B cell (primary cell): ENCODE measurements at regions not wholly inside any gene's neighbourhood (a gene's known extent, or its start where the extent isn't known, plus 50 kb on each side); places are given as distances from the start of the nearest gene placed in this dataset.

Experiments
- ATAC-seq: fragments of 200-7000 bp; cut with Tn5 transposase; one replicate; pipeline ENCODE4 v1.10.0; 2021; ENCODE audit warnings: low read depth, mild to moderate bottlenecking, moderate number of reproducible peaks, moderate library complexity
- CTCF ChIA-PET: fragments of 350-600 bp; sonication (Branson Sonifier 250); formaldehyde crosslinking; loops from one replicate; lab custom pipeline; 2021; ENCODE audit warnings: antibody characterized with exemption, inconsistent platforms; lab: Charles Lee
- POLR2A ChIA-PET: fragments of 350-600 bp; sonication (Branson Sonifier 250); formaldehyde crosslinking; loops from one replicate; lab custom pipeline; 2021; ENCODE audit warnings: antibody characterized with exemption; lab: Charles Lee
- DNase-seq: peaks from one replicate; pipeline ENCODE4 v3.0.0; 2013
- H2AFZ ChIP-seq: 2 replicates; pipeline ENCODE4 v1.6.1; 2012; ENCODE audit warnings: mild to moderate bottlenecking, low read depth, low read length; ENCODE audit not compliant: insufficient read depth, poor library complexity, severe bottlenecking
- H3K27ac ChIP-seq, 2 donors: 1 replicate in 1 of 2; 2 replicates in 1 of 2; pipeline ENCODE4 v1.5.1; 2012 to 2013; ENCODE audit warnings: low read length in 2 of 2, mild to moderate bottlenecking in 2 of 2, moderate library complexity in 1 of 2
- H3K27me3 ChIP-seq, 4 experiments: fragments of 200-600 bp in 1 of 4; sonication (generic) in 1 of 4; replicated peaks in 1 of 4; 1 replicate in 2 of 4; 2 replicates in 2 of 4; pipeline versions ENCODE4 v1.6.1 to v1.7.0; 2013 to 2016; ENCODE audit warnings: low read length in 3 of 4, mild to moderate bottlenecking in 2 of 4, mixed read lengths in 1 of 4, moderate library complexity in 1 of 4; ENCODE audit not compliant: insufficient read depth in 4 of 4, control insufficient read depth in 3 of 4; ENCODE audit errors: control extremely low read depth in 1 of 4
- H3K36me3 ChIP-seq, 2 experiments: replicated peaks in 1 of 2; 1 replicate in 1 of 2; 2 replicates in 1 of 2; pipeline versions ENCODE4 v1.6.1 to v1.7.1; 2013; ENCODE audit warnings: low read length in 1 of 2; ENCODE audit not compliant: insufficient read depth in 2 of 2, control insufficient read depth in 1 of 2; ENCODE audit errors: control extremely low read depth in 1 of 2, extremely low read depth in 1 of 2
- H3K4me1 ChIP-seq, 2 donors: fragments of 200-600 bp in 1 of 2; sonication (generic) in 1 of 2; 1 replicate in 1 of 2; 2 replicates in 1 of 2; pipeline versions ENCODE4 v1.5.1 to v1.6.1; 2013 to 2017; ENCODE audit warnings: low read length in 2 of 2; ENCODE audit not compliant: control insufficient read depth in 2 of 2, insufficient read depth in 2 of 2
- H3K4me2 ChIP-seq: replicated peaks from 2 replicates; pipeline ENCODE3; 2012; ENCODE audit warnings: mild to moderate bottlenecking, low read depth, low read length; ENCODE audit not compliant: poor library complexity, severe bottlenecking
- H3K4me3 ChIP-seq, 5 experiments: fragments of 200-600 bp in 1 of 5; sonication (generic) in 1 of 5; 1 replicate in 3 of 5; 2 replicates in 2 of 5; pipeline versions ENCODE4 v1.5.1 to v1.7.0; 2011 to 2016; ENCODE audit warnings: low read length in 4 of 5, mild to moderate bottlenecking in 4 of 5, low read depth in 2 of 5, control low read depth in 1 of 5, moderate library complexity in 1 of 5; ENCODE audit not compliant: insufficient read depth in 1 of 5; ENCODE audit errors: control extremely low read depth in 1 of 5, extremely low read depth in 1 of 5
- H3K79me2 ChIP-seq: fragments of 200-600 bp; sonication (generic); one replicate; pipeline ENCODE4 v1.6.0; 2016; ENCODE audit warnings: low read length; ENCODE audit not compliant: control insufficient read depth, insufficient read depth
- H3K9ac ChIP-seq: fragments of 200-600 bp; sonication (generic); 2 replicates; pipeline ENCODE4 v1.6.1; 2017; ENCODE audit warnings: mild to moderate bottlenecking, low read length, moderate library complexity
- H3K9me3 ChIP-seq, 3 donors: one replicate each; pipeline versions ENCODE4 v1.6.1 to v1.7.1; 2013; ENCODE audit warnings: low read length in 2 of 3; ENCODE audit not compliant: control insufficient read depth in 2 of 3, insufficient read depth in 1 of 3; ENCODE audit errors: control extremely low read depth in 1 of 3
- H4K20me1 ChIP-seq: 2 replicates; pipeline ENCODE4 v1.6.0; 2012; ENCODE audit warnings: mild to moderate bottlenecking, low read length; ENCODE audit not compliant: insufficient read depth, control insufficient read depth, poor library complexity, severe bottlenecking
- H3K27ac Mint-ChIP-seq: one replicate; pipeline ENCODE4 v1.8.0; 2021; ENCODE audit warnings: mixed read lengths
- H3K27me3 Mint-ChIP-seq: one replicate; pipeline ENCODE4 v1.8.0; 2021; ENCODE audit warnings: mixed read lengths
- H3K4me1 Mint-ChIP-seq: one replicate; pipeline ENCODE4 v1.8.0; 2021; ENCODE audit warnings: mixed read lengths
- H3K4me3 Mint-ChIP-seq: one replicate; pipeline ENCODE4 v1.8.0; 2021; ENCODE audit warnings: mixed read lengths
- H3K9me3 Mint-ChIP-seq: one replicate; pipeline ENCODE4 v1.8.0; 2022; ENCODE audit warnings: mixed read lengths; ENCODE audit not compliant: insufficient read depth
- EZH2 ChIP-seq: IDR thresholded peaks from 2 replicates; pipeline ENCODE4 v1.6.1; 2012; ENCODE audit warnings: borderline replicate concordance, low read depth, mild to moderate bottlenecking, moderate library complexity, low read length; ENCODE audit not compliant: insufficient read depth, poor library complexity, severe bottlenecking
- WGBS: methylation state at CpG from one replicate; pipeline ENCODE4 v1.1.5; 2013; ENCODE audit warnings: missing lambda C conversion rate; ENCODE audit not compliant: insufficient coverage; 5-methylcytosine and 5-hydroxymethylcytosine counted together
- intact Hi-C: fragments of 100-400 bp; cut with micrococcal nuclease; formaldehyde crosslinking; loops from one replicate; pipeline ENCODE4 v1.10.0; 2022
- TF ChIP-seq, protein P1 (sequence below): fragments of 200-600 bp; IDR thresholded peaks from one replicate; pipeline ENCODE4 v1.8.0; 2022; ENCODE audit warnings: antibody characterized with exemption, mild to moderate bottlenecking

DNA sequence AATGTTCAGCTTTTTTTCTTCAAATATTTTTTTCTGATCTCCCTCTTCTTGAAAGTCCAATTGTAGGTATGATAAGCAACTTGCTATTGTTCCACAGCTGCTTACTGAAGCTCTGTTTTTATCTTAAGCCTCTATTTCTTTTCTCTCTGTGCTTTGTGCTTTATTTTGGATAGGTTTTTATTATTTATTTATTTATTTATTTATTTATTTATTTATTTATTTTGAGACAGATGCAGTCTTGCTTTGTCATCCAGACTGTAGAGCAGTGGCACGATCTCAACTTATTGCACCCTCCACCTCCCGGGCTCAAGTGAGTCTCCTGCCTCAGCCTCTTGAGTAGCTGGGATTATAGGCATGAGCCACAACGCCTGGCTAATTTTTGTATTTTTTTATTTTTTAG, 199.4 kb downstream of the KLF12 start:
- DNase-seq, result no peak
- POLR2A ChIA-PET, result no interaction called here
- Histone ChIP-seq H3K36me3 (peaks cover 4% of the 10 kb centered on the region in 2 experiments), H4K20me1 (peaks cover 8% of the 10 kb centered on the region), H3K27me3 (no peaks in the 10 kb centered on the region), H3K9me3 (no peaks in the 10 kb centered on the region), H3K9ac (no peak overlapping the region), H3K4me1 (no peaks in the 10 kb centered on the region), H3K4me2 (no peak overlapping the region), H3K27ac (no peak overlapping the region), H3K79me2 (peaks cover 43% of the 10 kb centered on the region), H2AFZ (no peak overlapping the region), H3K4me3 (no peak overlapping the region)
- no peak for ATAC-seq
- WGBS, result 94% methylated on average over 2 of the region's 3 CpGs
- Mint-ChIP-seq H3K4me3 (no peak overlapping the region), H3K9me3 (no peaks in the 10 kb centered on the region), H3K27me3 (no peaks in the 10 kb centered on the region), H3K4me1 (peaks cover 30% of the 10 kb centered on the region), H3K27ac (no peak overlapping the region)
- CTCF ChIA-PET, result no interaction called here
- intact Hi-C loops, result no loop called here
- no peak for TF ChIP-seq EZH2
- TF ChIP-seq, protein P1, sequence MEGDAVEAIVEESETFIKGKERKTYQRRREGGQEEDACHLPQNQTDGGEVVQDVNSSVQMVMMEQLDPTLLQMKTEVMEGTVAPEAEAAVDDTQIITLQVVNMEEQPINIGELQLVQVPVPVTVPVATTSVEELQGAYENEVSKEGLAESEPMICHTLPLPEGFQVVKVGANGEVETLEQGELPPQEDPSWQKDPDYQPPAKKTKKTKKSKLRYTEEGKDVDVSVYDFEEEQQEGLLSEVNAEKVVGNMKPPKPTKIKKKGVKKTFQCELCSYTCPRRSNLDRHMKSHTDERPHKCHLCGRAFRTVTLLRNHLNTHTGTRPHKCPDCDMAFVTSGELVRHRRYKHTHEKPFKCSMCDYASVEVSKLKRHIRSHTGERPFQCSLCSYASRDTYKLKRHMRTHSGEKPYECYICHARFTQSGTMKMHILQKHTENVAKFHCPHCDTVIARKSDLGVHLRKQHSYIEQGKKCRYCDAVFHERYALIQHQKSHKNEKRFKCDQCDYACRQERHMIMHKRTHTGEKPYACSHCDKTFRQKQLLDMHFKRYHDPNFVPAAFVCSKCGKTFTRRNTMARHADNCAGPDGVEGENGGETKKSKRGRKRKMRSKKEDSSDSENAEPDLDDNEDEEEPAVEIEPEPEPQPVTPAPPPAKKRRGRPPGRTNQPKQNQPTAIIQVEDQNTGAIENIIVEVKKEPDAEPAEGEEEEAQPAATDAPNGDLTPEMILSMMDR, result no peak

DNA sequence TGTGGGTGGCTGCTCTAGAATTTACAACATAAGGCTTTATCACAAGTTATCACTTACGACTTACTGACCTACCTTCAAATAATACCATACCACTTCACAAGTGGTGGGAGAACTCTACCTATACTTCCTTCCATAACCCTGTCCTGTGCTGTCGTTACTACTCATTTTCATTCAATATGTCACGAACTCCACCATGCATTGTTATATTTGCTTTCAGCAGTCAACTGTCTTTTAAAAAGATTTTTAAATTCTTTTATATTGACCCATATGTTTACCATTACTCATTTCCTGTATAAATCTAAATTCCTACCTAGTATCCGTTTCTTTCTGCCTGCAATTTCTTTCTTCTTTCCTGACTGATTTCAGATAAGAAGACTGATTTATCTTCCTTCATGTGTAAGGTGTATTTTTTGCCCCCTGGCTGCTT, 200.0 kb downstream of the KLF12 start:
- Mint-ChIP-seq H3K27ac (peak overlapping the region; percentile 2), H3K27me3 (no peaks in the 10 kb centered on the region), H3K4me1 (peaks cover 31% of the 10 kb centered on the region), H3K9me3 (no peaks in the 10 kb centered on the region), H3K4me3 (no peak overlapping the region)
- no peak overlapping the region for H3K27ac ChIP-seq
- no peak overlapping the region for H3K4me2 ChIP-seq
- H3K79me2 ChIP-seq, result peaks cover 41% of the 10 kb centered on the region
- H3K4me1 ChIP-seq, result no peaks in the 10 kb centered on the region
- TF ChIP-seq, protein P1, result no peak
- no peak for TF ChIP-seq EZH2
- H3K4me3 ChIP-seq, result no peak overlapping the region
- intact Hi-C loops, result no loop called here
- H2AFZ ChIP-seq, result no peak overlapping the region
- peaks cover 8% of the 10 kb centered on the region for H4K20me1 ChIP-seq
- H3K36me3 ChIP-seq, result peaks cover 4% of the 10 kb centered on the region in 2 experiments
- no peak overlapping the region for H3K9ac ChIP-seq
- no peak for DNase-seq
- POLR2A ChIA-PET, result no interaction called here
- CTCF ChIA-PET, result no interaction called here
- H3K9me3 ChIP-seq, result no peaks in the 10 kb centered on the region
- no peak for ATAC-seq
- WGBS, result 89% methylated on average over 1 of the region's 4 CpGs
- no peaks in the 10 kb centered on the region for H3K27me3 ChIP-seq
